Keratinocyte (primary cell): ENCODE measurements at regions not wholly inside any gene's neighbourhood (a gene's known extent, or its start where the extent isn't known, plus 50 kb on each side); places are given as distances from the start of the nearest gene placed in this dataset.

Experiments used
- DNase-seq: peaks from one replicate; pipeline ENCODE4 v3.0.0-alpha.2; 2011; ENCODE audit warnings: low read depth, missing footprints, low spot score
- FAIRE-seq: peaks from 2 replicates; lab custom pipeline; 2011; peaks lifted over from hg19 to GRCh38; lab: Jason Lieb, UNC
- H2AFZ ChIP-seq: 2 replicates; pipeline ENCODE4 v1.6.0; 2012; ENCODE audit warnings: low read length, control low read depth, inconsistent platforms; ENCODE audit not compliant: control insufficient read depth
- H3K27ac ChIP-seq: 2 replicates; pipeline ENCODE4 v1.5.1; 2011; ENCODE audit warnings: low read length; ENCODE audit not compliant: control insufficient read depth, insufficient read depth
- H3K27me3 ChIP-seq: 3 replicates; pipeline ENCODE4 v1.6.0; 2011; ENCODE audit warnings: low read length; ENCODE audit not compliant: control insufficient read depth, insufficient read depth; ENCODE audit errors: extremely low read depth
- H3K36me3 ChIP-seq, 2 experiments: 2 replicates in 1 of 2; 3 replicates in 1 of 2; pipeline ENCODE4 v1.5.1; 2011; ENCODE audit warnings: low read length in 2 of 2, mild to moderate bottlenecking in 1 of 2; ENCODE audit not compliant: control insufficient read depth in 2 of 2, insufficient read depth in 2 of 2; ENCODE audit errors: extremely low read depth in 1 of 2
- H3K4me1 ChIP-seq: 3 replicates; pipeline ENCODE4 v1.5.1; 2011; ENCODE audit warnings: low read length; ENCODE audit not compliant: control insufficient read depth, insufficient read depth; ENCODE audit errors: extremely low read depth
- H3K4me2 ChIP-seq: 3 replicates; pipeline ENCODE4 v1.6.0; 2011; ENCODE audit warnings: low read depth, low read length; ENCODE audit not compliant: control insufficient read depth, insufficient read depth; ENCODE audit errors: extremely low read depth
- H3K4me3 ChIP-seq, 3 experiments: fragments of 200-600 bp in 1 of 3; sonication (generic) in 1 of 3; 2 replicates in 2 of 3; 3 replicates in 1 of 3; pipeline ENCODE4 v1.5.1; 2011 to 2016; ENCODE audit warnings: low read length in 3 of 3, mild to moderate bottlenecking in 3 of 3, control low read depth in 2 of 3, inconsistent platforms in 1 of 3, low read depth in 1 of 3, mixed read lengths in 1 of 3, mixed run types in 1 of 3, moderate library complexity in 1 of 3; ENCODE audit not compliant: control insufficient read depth in 2 of 3, insufficient read depth in 2 of 3; ENCODE audit errors: extremely low read depth in 1 of 3
- H3K79me2 ChIP-seq: 2 replicates; pipeline ENCODE4 v1.6.0; 2012; ENCODE audit warnings: low read length; ENCODE audit not compliant: control insufficient read depth, insufficient read depth
- H3K9ac ChIP-seq: 3 replicates; pipeline ENCODE4 v1.6.0; 2011; ENCODE audit warnings: low read length; ENCODE audit not compliant: control insufficient read depth, insufficient read depth; ENCODE audit errors: extremely low read depth
- H3K9me1 ChIP-seq: 3 replicates; pipeline ENCODE4 v1.6.0; 2011; ENCODE audit warnings: low read length; ENCODE audit not compliant: control insufficient read depth, insufficient read depth; ENCODE audit errors: extremely low read depth
- H3K9me3 ChIP-seq: 2 replicates; pipeline ENCODE4 v1.5.1; 2012; ENCODE audit warnings: low read depth, low read length; ENCODE audit not compliant: control insufficient read depth
- H4K20me1 ChIP-seq: 3 replicates; pipeline ENCODE4 v1.6.0; 2011; ENCODE audit warnings: low read length; ENCODE audit not compliant: control insufficient read depth, insufficient read depth; ENCODE audit errors: extremely low read depth
- EZH2 ChIP-seq: IDR thresholded peaks from one replicate; pipeline ENCODE4 v1.6.1; 2012; ENCODE audit warnings: inconsistent platforms, mild to moderate bottlenecking, low read length, moderate library complexity
- dilution Hi-C: fragments of 300-500 bp; cut with MboI; formaldehyde crosslinking; loops from one replicate; pipeline ENCODE4 v1.7.0; 2020; ENCODE audit warnings: low sequenced_read_pairs; ENCODE audit not compliant: extremely low pct_ligation_motif_present
- TF ChIP-seq, protein P1 (sequence below), 3 experiments: IDR thresholded peaks in 1 of 3; conservative IDR thresholded peaks in 1 of 3; optimal IDR thresholded peaks in 1 of 3; 2 replicates in 2 of 3; 3 replicates in 1 of 3; pipeline versions ENCODE3 to v1.5.1; 2011; ENCODE audit warnings: low read length in 3 of 3, mild to moderate bottlenecking in 3 of 3, moderate library complexity in 2 of 3, control low read depth in 1 of 3, inconsistent platforms in 1 of 3; ENCODE audit not compliant: insufficient read depth in 2 of 3; ENCODE audit errors: extremely low read depth in 1 of 3

DNA sequence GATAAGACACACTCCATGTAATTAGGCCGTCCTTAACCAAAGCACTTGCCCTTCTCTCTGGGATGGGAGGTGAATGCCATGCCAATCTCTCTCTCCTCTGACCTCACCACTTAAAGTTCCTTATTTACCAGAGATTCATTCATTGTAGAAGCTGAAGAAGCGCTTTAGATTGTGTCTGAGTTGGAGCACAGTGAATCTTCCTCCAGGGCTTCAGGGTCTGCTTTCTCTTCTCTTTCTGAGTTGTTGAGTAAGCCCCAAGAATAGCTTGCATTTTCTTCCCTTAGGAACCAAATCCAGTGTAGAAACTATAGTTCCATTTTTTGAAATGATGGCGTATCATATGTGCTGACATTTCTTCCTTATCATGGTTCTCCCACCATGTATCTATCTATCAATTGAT, 104.5 kb upstream of the MAML3 start:
- no peak overlapping the region for H3K4me2 ChIP-seq
- FAIRE-seq (no peak), DNase-seq (no peak)
- H3K9me3 ChIP-seq: no peaks in the 10 kb centered on the region
- no peak overlapping the region for H3K9ac ChIP-seq
- H3K79me2 ChIP-seq: no peaks in the 10 kb centered on the region
- no peaks in the 10 kb centered on the region for H3K36me3 ChIP-seq
- H3K27me3 ChIP-seq: no peaks in the 10 kb centered on the region
- H3K27ac ChIP-seq: no peak overlapping the region
- H3K9me1 ChIP-seq: no peaks in the 10 kb centered on the region
- no peak for TF ChIP-seq EZH2
- TF ChIP-seq, protein P1, sequence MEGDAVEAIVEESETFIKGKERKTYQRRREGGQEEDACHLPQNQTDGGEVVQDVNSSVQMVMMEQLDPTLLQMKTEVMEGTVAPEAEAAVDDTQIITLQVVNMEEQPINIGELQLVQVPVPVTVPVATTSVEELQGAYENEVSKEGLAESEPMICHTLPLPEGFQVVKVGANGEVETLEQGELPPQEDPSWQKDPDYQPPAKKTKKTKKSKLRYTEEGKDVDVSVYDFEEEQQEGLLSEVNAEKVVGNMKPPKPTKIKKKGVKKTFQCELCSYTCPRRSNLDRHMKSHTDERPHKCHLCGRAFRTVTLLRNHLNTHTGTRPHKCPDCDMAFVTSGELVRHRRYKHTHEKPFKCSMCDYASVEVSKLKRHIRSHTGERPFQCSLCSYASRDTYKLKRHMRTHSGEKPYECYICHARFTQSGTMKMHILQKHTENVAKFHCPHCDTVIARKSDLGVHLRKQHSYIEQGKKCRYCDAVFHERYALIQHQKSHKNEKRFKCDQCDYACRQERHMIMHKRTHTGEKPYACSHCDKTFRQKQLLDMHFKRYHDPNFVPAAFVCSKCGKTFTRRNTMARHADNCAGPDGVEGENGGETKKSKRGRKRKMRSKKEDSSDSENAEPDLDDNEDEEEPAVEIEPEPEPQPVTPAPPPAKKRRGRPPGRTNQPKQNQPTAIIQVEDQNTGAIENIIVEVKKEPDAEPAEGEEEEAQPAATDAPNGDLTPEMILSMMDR (optimal IDR thresholded peaks at IDR 0.05 in 1 of 3, IDR thresholded peaks at IDR 0.05 in 1 of 3, conservative IDR thresholded peaks at IDR 0.05 in 1 of 3; ENCODE audit: extremely low read depth in 1 of 3, insufficient read depth in 2 of 3, low read length in 3 of 3): no peak
- no peak overlapping the region for H2AFZ ChIP-seq
- H4K20me1 ChIP-seq: no peaks in the 10 kb centered on the region
- dilution Hi-C loops: no loop called here
- H3K4me3 ChIP-seq: no peak overlapping the region
- H3K4me1 ChIP-seq: peaks cover 13% of the 10 kb centered on the region

DNA sequence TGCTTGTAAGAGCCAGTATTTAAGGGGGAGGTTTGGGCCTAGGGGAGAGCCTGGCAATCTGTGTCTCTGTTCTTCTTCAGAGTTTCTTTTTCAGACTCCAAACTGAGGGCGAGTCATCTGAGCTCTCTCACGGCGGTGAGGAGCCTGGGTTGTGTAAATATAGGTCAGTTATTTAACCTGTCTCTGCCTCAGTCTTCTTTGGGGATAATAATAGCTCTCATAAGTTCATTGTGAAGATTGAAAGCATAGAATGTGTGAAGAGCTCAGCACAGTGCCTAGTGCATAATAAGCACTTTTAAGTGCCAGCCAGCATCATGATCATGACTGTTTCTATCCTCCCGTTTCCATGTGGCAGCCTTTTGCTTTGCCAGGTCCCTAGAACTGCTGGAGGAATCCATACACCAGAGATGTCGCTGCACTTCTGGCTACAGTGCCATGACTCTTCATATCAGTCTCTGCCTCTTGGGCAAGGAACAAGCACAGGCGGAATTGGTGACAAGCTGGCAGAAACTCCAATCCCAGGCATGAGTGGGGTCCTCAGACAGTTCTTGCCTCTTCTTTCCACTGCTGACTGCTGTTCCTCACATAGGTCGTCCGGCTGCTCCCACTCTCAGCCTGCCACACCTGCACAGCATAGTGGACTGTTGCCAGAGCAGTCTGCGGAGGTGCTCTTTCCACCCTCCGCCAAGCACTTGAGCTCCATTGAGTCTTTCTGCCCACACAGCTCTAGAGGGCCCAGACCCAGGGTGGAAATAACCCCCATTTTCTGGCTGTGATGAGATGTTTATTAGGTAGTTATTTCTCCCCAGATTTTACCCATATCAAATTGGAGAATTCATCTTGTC, 103.7 kb upstream of the MAML3 start:
- Histone ChIP-seq H3K4me1 (peaks cover 13% of the 10 kb centered on the region), H3K9ac (no peak overlapping the region)
- dilution Hi-C loops: no loop called here

More for the DNA sequence above, 103.7 kb upstream of the MAML3 start:
- no peak for TF ChIP-seq EZH2
- TF ChIP-seq, protein P1 (optimal IDR thresholded peaks at IDR 0.05 in 1 of 3, IDR thresholded peaks at IDR 0.05 in 1 of 3, conservative IDR thresholded peaks at IDR 0.05 in 1 of 3; ENCODE audit: extremely low read depth in 1 of 3, insufficient read depth in 2 of 3, low read length in 3 of 3): no peak
- Histone ChIP-seq H3K27me3 (no peaks in the 10 kb centered on the region), H4K20me1 (no peaks in the 10 kb centered on the region), H3K79me2 (no peaks in the 10 kb centered on the region), H3K27ac (no peak overlapping the region), H3K4me3 (no peak overlapping the region), H3K36me3 (no peaks in the 10 kb centered on the region), H2AFZ (no peak overlapping the region), H3K4me2 (no peak overlapping the region), H3K9me3 (no peaks in the 10 kb centered on the region), H3K9me1 (no peaks in the 10 kb centered on the region)
- DNase-seq (no peak), FAIRE-seq (no peak)
